Activated T-cell treated with anti-CD3 and anti-CD28 coated beads, Interleukin-2, amount 50 U/mL, for 24 hours (primary cell): ENCODE measurements at regions not wholly inside any gene's neighbourhood (a gene's known extent, or its start where the extent isn't known, plus 50 kb on each side); places are given as distances from the start of the nearest gene placed in this dataset.
"Not testable (repeated sequence)": the region's sequence is repeated elsewhere in the genome, so short reads cannot be mapped to it uniquely, and the experiment has no call there.

ENCODE experiments used
- DNase-seq: peaks from one replicate; pipeline ENCODE4 v3.0.0-alpha.2; 2020
- H3K27ac Mint-ChIP-seq: 2 replicates; pipeline ENCODE4 v1.8.0; 2020; ENCODE audit warnings: mild to moderate bottlenecking, mixed read lengths
- H3K27me3 Mint-ChIP-seq: 2 replicates; pipeline ENCODE4 v1.8.0; 2020; ENCODE audit warnings: mixed read lengths
- H3K36me3 Mint-ChIP-seq: 2 replicates; pipeline ENCODE4 v1.8.0; 2020; ENCODE audit warnings: low read depth, mixed read lengths
- H3K4me1 Mint-ChIP-seq: 2 replicates; pipeline ENCODE4 v1.8.0; 2020; ENCODE audit warnings: low read depth, mixed read lengths
- H3K4me3 Mint-ChIP-seq: 2 replicates; pipeline ENCODE4 v1.8.0; 2020; ENCODE audit warnings: mild to moderate bottlenecking, moderate library complexity, mixed read lengths
- H3K9me3 Mint-ChIP-seq: 2 replicates; pipeline ENCODE4 v1.8.0; 2020; ENCODE audit warnings: mixed read lengths

DNA sequence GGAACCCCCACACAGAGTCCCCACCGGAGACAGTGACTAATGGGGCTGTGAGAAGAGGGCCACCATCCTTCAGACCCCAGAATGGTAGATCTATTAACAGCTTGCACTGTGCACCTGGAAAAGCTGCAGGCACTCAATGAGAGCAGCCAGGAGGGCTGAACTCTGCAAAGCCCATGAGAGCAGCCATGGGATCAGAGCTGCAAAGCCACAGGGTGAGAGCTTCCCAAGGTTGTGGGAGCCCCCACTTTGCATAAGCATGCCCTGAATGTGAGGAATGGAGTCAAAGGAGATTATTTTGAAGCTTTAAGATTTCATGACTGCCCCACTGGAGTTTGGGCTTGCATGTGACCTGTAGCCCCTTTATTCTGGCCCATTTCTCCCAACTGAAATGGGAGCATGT, 500.9 kb downstream of the GOLGA6L6 start:
- not testable (repeated sequence) for DNase-seq, H3K27me3 Mint-ChIP-seq, H3K4me3 Mint-ChIP-seq, H3K27ac Mint-ChIP-seq, H3K4me1 Mint-ChIP-seq, H3K36me3 Mint-ChIP-seq, H3K9me3 Mint-ChIP-seq

- H3K27me3 Mint-ChIP-seq, H3K4me1 Mint-ChIP-seq, DNase-seq, H3K36me3 Mint-ChIP-seq, H3K9me3 Mint-ChIP-seq, H3K27ac Mint-ChIP-seq, H3K4me3 Mint-ChIP-seq: not testable (repeated sequence)
These were observed 516.6 kb downstream of the GOLGA6L6 start for GRCh38 chr15:20025040-20025439.

- not testable (repeated sequence) for H3K27ac Mint-ChIP-seq, H3K27me3 Mint-ChIP-seq, H3K9me3 Mint-ChIP-seq, H3K4me3 Mint-ChIP-seq, DNase-seq, H3K4me1 Mint-ChIP-seq, H3K36me3 Mint-ChIP-seq
These were observed 519.3 kb downstream of the GOLGA6L6 start for GRCh38 chr15:20022349-20022748.

DNA sequence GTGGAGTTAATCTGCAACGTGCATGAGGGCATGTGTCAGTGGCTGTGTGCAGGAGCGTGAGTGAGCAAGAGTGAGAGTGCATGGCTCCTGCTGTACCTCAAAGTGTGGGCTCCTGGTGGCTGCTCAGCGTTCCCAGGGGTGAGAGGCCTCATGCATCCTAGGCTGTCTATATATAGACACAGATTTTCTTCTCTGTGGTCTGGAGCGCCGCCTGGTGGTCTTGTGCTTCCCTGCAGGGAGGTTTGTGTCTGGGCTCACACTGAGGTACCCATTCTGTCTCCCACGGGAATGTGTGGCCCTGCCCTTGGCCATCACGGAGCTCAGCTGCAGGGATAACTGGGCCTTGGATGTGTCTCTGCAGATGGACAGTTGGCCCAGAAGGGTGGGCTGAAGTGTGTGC, 520.2 kb downstream of the GOLGA6L6 start:
- not testable (repeated sequence) for H3K36me3 Mint-ChIP-seq, DNase-seq, H3K9me3 Mint-ChIP-seq, H3K4me3 Mint-ChIP-seq, H3K4me1 Mint-ChIP-seq, H3K27ac Mint-ChIP-seq, H3K27me3 Mint-ChIP-seq

GRCh38 chr15:20020588-20020987, 521.0 kb downstream of the GOLGA6L6 start:
- not testable (repeated sequence) for H3K27me3 Mint-ChIP-seq, H3K36me3 Mint-ChIP-seq, H3K9me3 Mint-ChIP-seq, H3K4me3 Mint-ChIP-seq, H3K4me1 Mint-ChIP-seq, DNase-seq, H3K27ac Mint-ChIP-seq

GRCh38 chr15:20019758-20020157, 521.8 kb downstream of the GOLGA6L6 start:
- not testable (repeated sequence) for H3K27me3 Mint-ChIP-seq, H3K4me1 Mint-ChIP-seq

GRCh38 chr15:20017581-20017980, 524.0 kb downstream of the GOLGA6L6 start:
- not testable (repeated sequence) for H3K27ac Mint-ChIP-seq

More at GRCh38 chr15:20019758-20020157, 521.8 kb downstream of the GOLGA6L6 start:
- DNase-seq, H3K9me3 Mint-ChIP-seq, H3K27ac Mint-ChIP-seq, H3K36me3 Mint-ChIP-seq, H3K4me3 Mint-ChIP-seq: not testable (repeated sequence)

DNA sequence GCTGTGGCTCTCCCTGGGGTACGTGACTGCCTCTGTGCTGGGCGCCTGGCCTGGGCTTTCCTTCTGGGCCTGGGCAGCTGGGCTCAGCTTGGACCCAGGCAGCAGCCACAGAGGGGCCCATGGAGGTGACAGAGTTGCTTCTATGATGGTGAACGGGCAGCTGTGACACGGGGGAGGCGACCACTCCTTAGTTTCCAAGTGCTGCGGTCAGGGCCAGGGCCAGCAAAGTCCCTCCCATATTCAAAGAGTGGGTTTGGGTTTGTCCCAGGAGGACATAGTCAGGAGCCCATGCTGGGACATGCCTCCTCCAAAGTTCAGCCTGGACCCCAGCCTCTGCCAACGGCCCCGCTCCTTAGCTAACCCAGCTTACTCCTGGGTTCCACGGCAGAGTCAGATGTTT, 524.7 kb downstream of the GOLGA6L6 start:
- H3K27me3 Mint-ChIP-seq, H3K27ac Mint-ChIP-seq, H3K4me1 Mint-ChIP-seq, H3K36me3 Mint-ChIP-seq, DNase-seq, H3K9me3 Mint-ChIP-seq, H3K4me3 Mint-ChIP-seq: not testable (repeated sequence)

More at GRCh38 chr15:20017581-20017980, 524.0 kb downstream of the GOLGA6L6 start:
- not testable (repeated sequence) for DNase-seq, H3K27me3 Mint-ChIP-seq, H3K4me1 Mint-ChIP-seq, H3K9me3 Mint-ChIP-seq, H3K36me3 Mint-ChIP-seq, H3K4me3 Mint-ChIP-seq

DNA sequence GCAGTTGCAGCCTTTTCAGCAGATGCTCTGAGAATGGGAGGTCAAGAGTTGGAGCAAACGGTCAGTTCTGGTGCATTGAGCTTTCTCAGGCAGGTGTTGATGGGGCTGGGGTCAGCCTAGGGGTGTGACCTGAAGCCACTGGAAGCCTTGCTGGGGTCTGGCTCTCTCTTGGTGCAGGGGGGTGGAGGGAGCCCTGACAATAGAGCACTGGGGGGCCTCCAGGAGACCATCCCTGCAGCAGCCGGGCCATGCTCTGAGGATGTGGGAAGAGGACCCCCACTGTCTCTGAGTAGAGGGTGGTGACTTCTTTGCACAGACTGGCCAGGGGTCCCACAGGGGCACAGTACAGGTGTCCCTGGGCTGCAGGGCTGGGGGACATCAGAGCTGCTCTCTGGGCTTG, 528.8 kb downstream of the GOLGA6L6 start:
- H3K27ac Mint-ChIP-seq, H3K4me3 Mint-ChIP-seq, H3K36me3 Mint-ChIP-seq, H3K4me1 Mint-ChIP-seq, H3K27me3 Mint-ChIP-seq, H3K9me3 Mint-ChIP-seq, DNase-seq: not testable (repeated sequence)

GRCh38 chr15:20010759-20011158, 530.8 kb downstream of the GOLGA6L6 start:
- H3K36me3 Mint-ChIP-seq, H3K27ac Mint-ChIP-seq, H3K4me3 Mint-ChIP-seq, H3K4me1 Mint-ChIP-seq, H3K9me3 Mint-ChIP-seq, H3K27me3 Mint-ChIP-seq, DNase-seq: not testable (repeated sequence)

GRCh38 chr15:20009619-20010018, 532.0 kb downstream of the GOLGA6L6 start:
- H3K27me3 Mint-ChIP-seq, H3K4me1 Mint-ChIP-seq, H3K27ac Mint-ChIP-seq: not testable (repeated sequence)

GRCh38 chr15:20007338-20007737, 534.3 kb downstream of the GOLGA6L6 start:
- DNase-seq, H3K27me3 Mint-ChIP-seq, H3K27ac Mint-ChIP-seq, H3K36me3 Mint-ChIP-seq, H3K4me1 Mint-ChIP-seq, H3K4me3 Mint-ChIP-seq, H3K9me3 Mint-ChIP-seq: not testable (repeated sequence)

More at GRCh38 chr15:20009619-20010018, 532.0 kb downstream of the GOLGA6L6 start:
- not testable (repeated sequence) for DNase-seq, H3K36me3 Mint-ChIP-seq, H3K9me3 Mint-ChIP-seq, H3K4me3 Mint-ChIP-seq

GRCh38 chr15:20003471-20003870, 538.1 kb downstream of the GOLGA6L6 start:
- H3K27me3 Mint-ChIP-seq, H3K4me1 Mint-ChIP-seq, H3K9me3 Mint-ChIP-seq, H3K4me3 Mint-ChIP-seq, H3K36me3 Mint-ChIP-seq, H3K27ac Mint-ChIP-seq, DNase-seq: not testable (repeated sequence)

GRCh38 chr15:20002560-20002959, 539.0 kb downstream of the GOLGA6L6 start:
- H3K4me1 Mint-ChIP-seq, H3K27me3 Mint-ChIP-seq, H3K4me3 Mint-ChIP-seq, DNase-seq, H3K9me3 Mint-ChIP-seq, H3K36me3 Mint-ChIP-seq, H3K27ac Mint-ChIP-seq: not testable (repeated sequence)

- not testable (repeated sequence) for H3K36me3 Mint-ChIP-seq, H3K9me3 Mint-ChIP-seq, H3K27ac Mint-ChIP-seq, DNase-seq, H3K27me3 Mint-ChIP-seq, H3K4me3 Mint-ChIP-seq, H3K4me1 Mint-ChIP-seq
These were observed 544.9 kb downstream of the GOLGA6L6 start for GRCh38 chr15:19996574-19997194.

DNA sequence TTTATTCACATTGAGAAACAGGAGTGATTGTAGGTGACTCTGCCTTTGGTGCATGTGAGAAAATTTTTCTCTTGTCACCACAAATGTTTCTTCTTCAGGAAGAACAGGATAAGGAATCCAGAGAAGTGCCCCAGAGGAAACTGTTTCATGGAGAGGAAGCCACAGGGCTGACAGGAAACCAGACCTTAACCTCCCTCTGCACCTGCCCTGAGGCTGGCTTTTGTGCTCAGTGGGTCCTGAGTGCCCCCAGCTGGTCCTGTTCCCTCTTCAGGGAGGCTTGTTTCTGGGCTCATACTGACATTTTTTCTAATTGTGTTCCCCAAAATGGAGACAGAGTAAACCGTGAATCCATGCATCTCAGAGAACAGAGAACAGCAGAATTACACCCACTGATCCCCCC, 546.3 kb downstream of the GOLGA6L6 start:
- H3K4me1 Mint-ChIP-seq, H3K27ac Mint-ChIP-seq, H3K4me3 Mint-ChIP-seq, H3K36me3 Mint-ChIP-seq, H3K27me3 Mint-ChIP-seq, H3K9me3 Mint-ChIP-seq, DNase-seq: not testable (repeated sequence)
